Sigmoid colon (tissue), 4 donors: ENCODE measurements at regions not wholly inside any gene's neighbourhood (a gene's known extent, or its start where the extent isn't known, plus 50 kb on each side); places are given as distances from the start of the nearest gene placed in this dataset.

Source experiments
- CTCF ChIP-seq, 4 experiments: fragments of 450-650 bp in 3 of 4; fragments of 200-600 bp in 1 of 4; IDR thresholded peaks; one replicate each; pipeline ENCODE4 v1.5.1; 2016 to 2019; ENCODE audit warnings: antibody characterized with exemption in 4 of 4, mild to moderate bottlenecking in 3 of 4, moderate library complexity in 2 of 4
- POLR2AphosphoS5 ChIP-seq, 4 donors: sonication (generic); formaldehyde crosslinking; IDR thresholded peaks; one replicate each; pipeline ENCODE4 v1.6.1; 2017; ENCODE audit warnings: antibody characterized with exemption in 4 of 4

- TF ChIP-seq CTCF (IDR thresholded peaks at IDR 0.05) (no peak), POLR2AphosphoS5 (IDR thresholded peaks at IDR 0.05) (no peak)
Observed at GRCh38 chr7:32227746-32228145, 157.5 kb upstream of the PDE1C start.
